Astrocyte (in vitro differentiated cells and primary cell): ENCODE measurements at regions not wholly inside any gene's neighbourhood (a gene's known extent, or its start where the extent isn't known, plus 50 kb on each side); places are given as distances from the start of the nearest gene placed in this dataset.

ENCODE experiments used
- DNase-seq: peaks from one replicate; pipeline ENCODE4 v3.0.0-alpha.2; 2010; ENCODE audit warnings: low read depth
- FAIRE-seq: peaks from 2 replicates; lab custom pipeline; 2011; peaks lifted over from hg19 to GRCh38; lab: Jason Lieb, UNC
- H2AFZ ChIP-seq: 2 replicates; pipeline ENCODE4 v1.6.0; 2012; ENCODE audit warnings: low read depth, low read length, inconsistent platforms
- H3K27ac ChIP-seq: 2 replicates; pipeline ENCODE4 v1.5.1; 2011; ENCODE audit warnings: low read depth, low read length, inconsistent platforms
- H3K27me3 ChIP-seq: 2 replicates; pipeline ENCODE4 v1.6.0; 2011; ENCODE audit warnings: low read length, inconsistent platforms; ENCODE audit not compliant: insufficient read depth
- H3K36me3 ChIP-seq: 2 replicates; pipeline ENCODE4 v1.5.1; 2011; ENCODE audit warnings: low read length, inconsistent platforms; ENCODE audit not compliant: insufficient read depth
- H3K4me1 ChIP-seq: 2 replicates; pipeline ENCODE4 v1.5.1; 2011; ENCODE audit warnings: low read length, inconsistent platforms; ENCODE audit not compliant: insufficient read depth
- H3K4me2 ChIP-seq: 2 replicates; pipeline ENCODE4 v1.6.0; 2012; ENCODE audit warnings: low read length, inconsistent platforms
- H3K4me3 ChIP-seq: 2 replicates; pipeline ENCODE4 v1.5.1; 2011; ENCODE audit warnings: low read depth, mild to moderate bottlenecking, low read length, inconsistent platforms; ENCODE audit not compliant: insufficient read depth
- H3K79me2 ChIP-seq: 2 replicates; pipeline ENCODE4 v1.6.0; 2012; ENCODE audit warnings: mild to moderate bottlenecking, low read length, inconsistent platforms; ENCODE audit not compliant: insufficient read depth
- H3K9ac ChIP-seq: 2 replicates; pipeline ENCODE4 v1.6.0; 2012; ENCODE audit warnings: mild to moderate bottlenecking, low read length, inconsistent platforms
- H3K9me3 ChIP-seq: 2 replicates; pipeline ENCODE4 v1.5.1; 2012; ENCODE audit warnings: low read depth, mild to moderate bottlenecking, low read length, inconsistent platforms; ENCODE audit not compliant: insufficient read depth
- H4K20me1 ChIP-seq: 2 replicates; pipeline ENCODE4 v1.6.0; 2012; ENCODE audit warnings: low read length, inconsistent platforms; ENCODE audit not compliant: insufficient read depth
- H3K27ac Mint-ChIP-seq: one replicate; pipeline ENCODE4 v1.8.0; 2021; ENCODE audit warnings: mild to moderate bottlenecking, mixed read lengths; ENCODE audit not compliant: unreplicated experiment
- H3K27me3 Mint-ChIP-seq: one replicate; pipeline ENCODE4 v1.8.0; 2021; ENCODE audit warnings: low read depth, mixed read lengths; ENCODE audit not compliant: unreplicated experiment
- H3K36me3 Mint-ChIP-seq: one replicate; pipeline ENCODE4 v1.8.0; 2021; ENCODE audit warnings: low read depth, mixed read lengths; ENCODE audit not compliant: unreplicated experiment
- H3K4me1 Mint-ChIP-seq: one replicate; pipeline ENCODE4 v1.8.0; 2021; ENCODE audit warnings: low read depth, mixed read lengths; ENCODE audit not compliant: unreplicated experiment
- H3K4me3 Mint-ChIP-seq: one replicate; pipeline ENCODE4 v1.8.0; 2021; ENCODE audit warnings: mild to moderate bottlenecking, moderate library complexity, mixed read lengths; ENCODE audit not compliant: unreplicated experiment
- H3K9me3 Mint-ChIP-seq: one replicate; pipeline ENCODE4 v1.8.0; 2021; ENCODE audit warnings: mild to moderate bottlenecking, mixed read lengths; ENCODE audit not compliant: unreplicated experiment
- EZH2 ChIP-seq: IDR thresholded peaks from 2 replicates; pipeline ENCODE4 v1.6.1; 2012; ENCODE audit warnings: mild to moderate bottlenecking, low read length, inconsistent platforms; ENCODE audit not compliant: insufficient read depth
- TF ChIP-seq, protein P1 (sequence below): IDR thresholded peaks from 2 replicates; pipeline ENCODE4 v1.5.1; 2011; ENCODE audit warnings: low read depth, mild to moderate bottlenecking, inconsistent platforms, low read length, moderate library complexity; ENCODE audit not compliant: insufficient read depth

DNA sequence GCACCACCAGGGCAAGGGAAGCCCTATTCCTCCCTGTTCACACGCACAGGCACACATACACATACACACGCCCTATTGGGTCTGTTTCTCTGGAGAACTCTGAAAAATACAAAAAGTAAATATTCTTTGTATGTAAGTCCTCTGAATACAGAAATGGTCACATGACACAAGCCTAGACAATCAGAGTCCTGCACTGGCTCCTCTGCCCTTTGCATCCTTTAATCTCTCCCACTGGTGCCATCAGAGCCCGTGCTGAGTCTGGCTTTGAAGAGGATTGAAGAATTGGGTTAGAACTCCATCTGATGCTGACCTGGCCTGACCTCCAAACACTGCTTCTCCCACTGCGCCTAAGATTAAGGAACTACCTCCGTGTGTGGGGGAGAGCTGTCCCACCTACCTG is 273.2 kb upstream of the TBX3 start:
- peaks cover 3% of the 10 kb centered on the region for H3K27me3 Mint-ChIP-seq
- Histone ChIP-seq H3K9me3 (no peaks in the 10 kb centered on the region), H3K9ac (no peak overlapping the region), H3K27me3 (no peaks in the 10 kb centered on the region), H3K4me3 (no peak overlapping the region), H2AFZ (no peak overlapping the region), H3K27ac (no peak overlapping the region), H3K4me2 (no peak overlapping the region), H3K36me3 (no peaks in the 10 kb centered on the region), H3K4me1 (no peaks in the 10 kb centered on the region), H4K20me1 (no peaks in the 10 kb centered on the region), H3K79me2 (no peaks in the 10 kb centered on the region)
- H3K9me3 Mint-ChIP-seq: peaks cover 2% of the 10 kb centered on the region
- no peak for TF ChIP-seq EZH2
- TF ChIP-seq, protein P1, sequence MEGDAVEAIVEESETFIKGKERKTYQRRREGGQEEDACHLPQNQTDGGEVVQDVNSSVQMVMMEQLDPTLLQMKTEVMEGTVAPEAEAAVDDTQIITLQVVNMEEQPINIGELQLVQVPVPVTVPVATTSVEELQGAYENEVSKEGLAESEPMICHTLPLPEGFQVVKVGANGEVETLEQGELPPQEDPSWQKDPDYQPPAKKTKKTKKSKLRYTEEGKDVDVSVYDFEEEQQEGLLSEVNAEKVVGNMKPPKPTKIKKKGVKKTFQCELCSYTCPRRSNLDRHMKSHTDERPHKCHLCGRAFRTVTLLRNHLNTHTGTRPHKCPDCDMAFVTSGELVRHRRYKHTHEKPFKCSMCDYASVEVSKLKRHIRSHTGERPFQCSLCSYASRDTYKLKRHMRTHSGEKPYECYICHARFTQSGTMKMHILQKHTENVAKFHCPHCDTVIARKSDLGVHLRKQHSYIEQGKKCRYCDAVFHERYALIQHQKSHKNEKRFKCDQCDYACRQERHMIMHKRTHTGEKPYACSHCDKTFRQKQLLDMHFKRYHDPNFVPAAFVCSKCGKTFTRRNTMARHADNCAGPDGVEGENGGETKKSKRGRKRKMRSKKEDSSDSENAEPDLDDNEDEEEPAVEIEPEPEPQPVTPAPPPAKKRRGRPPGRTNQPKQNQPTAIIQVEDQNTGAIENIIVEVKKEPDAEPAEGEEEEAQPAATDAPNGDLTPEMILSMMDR: no peak
- H3K4me1 Mint-ChIP-seq: no peaks in the 10 kb centered on the region
- H3K4me3 Mint-ChIP-seq: no peak overlapping the region
- no peaks in the 10 kb centered on the region for H3K36me3 Mint-ChIP-seq
- H3K27ac Mint-ChIP-seq: no peak overlapping the region
- no peak for DNase-seq
- no peak for FAIRE-seq

DNA sequence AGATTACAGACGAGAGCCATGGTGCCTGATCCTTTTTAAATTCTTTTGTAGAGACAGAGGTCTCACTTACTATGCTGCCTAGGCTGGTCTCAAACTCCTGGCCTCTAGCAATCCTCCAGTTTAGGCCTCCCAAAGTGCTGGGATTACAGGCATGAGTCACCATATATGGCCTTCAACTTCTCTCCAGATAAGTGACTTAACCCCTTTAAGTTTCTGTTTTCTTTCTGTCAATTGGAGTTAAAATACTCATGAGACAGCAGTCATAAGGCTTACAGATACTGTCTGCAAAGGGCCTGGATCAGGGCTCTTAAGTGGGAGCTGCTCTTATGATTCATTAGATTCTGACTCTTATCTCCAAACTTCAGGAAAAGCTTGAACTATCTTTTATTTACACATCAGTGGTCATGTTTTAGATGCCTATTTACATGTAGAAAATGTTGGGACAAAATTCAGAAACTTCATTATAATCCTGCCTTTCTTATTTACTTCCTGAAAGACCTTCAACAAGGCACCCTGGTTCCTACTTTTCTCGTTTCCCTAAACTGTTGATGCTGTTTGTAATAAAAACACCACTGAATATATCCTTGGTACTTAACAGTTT is 271.5 kb upstream of the TBX3 start:
- no peaks in the 10 kb centered on the region for H3K9me3 ChIP-seq
- H3K4me2 ChIP-seq: no peak overlapping the region
- no peaks in the 10 kb centered on the region for H3K79me2 ChIP-seq
- H2AFZ ChIP-seq: no peak overlapping the region
- Mint-ChIP-seq H3K27ac (no peak overlapping the region), H3K4me3 (no peak overlapping the region), H3K27me3 (peaks cover 3% of the 10 kb centered on the region), H3K9me3 (peaks cover 2% of the 10 kb centered on the region), H3K4me1 (no peaks in the 10 kb centered on the region), H3K36me3 (no peaks in the 10 kb centered on the region)
- no peaks in the 10 kb centered on the region for H4K20me1 ChIP-seq
- no peak for TF ChIP-seq EZH2
- TF ChIP-seq, protein P1: no peak
- no peaks in the 10 kb centered on the region for H3K27me3 ChIP-seq
- H3K4me1 ChIP-seq: no peaks in the 10 kb centered on the region
- peak; percentile 15 for DNase-seq
- H3K36me3 ChIP-seq: no peaks in the 10 kb centered on the region
- FAIRE-seq: no peak
- H3K27ac ChIP-seq: no peak overlapping the region
- no peak overlapping the region for H3K4me3 ChIP-seq
- H3K9ac ChIP-seq: no peak overlapping the region

DNA sequence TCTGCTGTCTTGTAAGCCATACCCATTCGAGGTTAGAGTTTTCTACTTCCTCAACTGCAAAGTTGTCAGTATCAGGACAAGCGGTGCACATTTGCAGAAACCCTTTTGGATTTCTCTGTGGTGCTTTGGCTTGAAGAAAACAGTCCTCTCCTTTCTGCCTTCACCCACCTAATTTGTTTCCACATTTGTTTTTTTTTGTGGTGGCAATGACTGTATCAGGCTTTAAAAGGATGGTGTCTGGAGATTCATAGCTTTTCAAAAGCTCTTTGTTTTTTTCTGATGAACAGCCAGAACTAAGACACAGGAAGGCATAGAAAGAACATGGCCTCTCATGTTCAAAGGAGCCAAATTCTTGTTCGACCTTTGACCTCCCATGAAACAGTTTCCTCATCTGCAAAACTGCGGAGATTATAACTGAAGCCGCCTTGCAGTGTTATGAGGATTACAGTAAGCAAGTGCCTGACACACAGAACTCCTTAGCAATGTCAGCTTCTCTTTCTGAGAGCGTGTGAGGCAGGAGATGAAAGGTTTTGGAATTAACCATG is 270.6 kb upstream of the TBX3 start:
- DNase-seq (no peak), FAIRE-seq (no peak)
- no peak overlapping the region for H3K27ac ChIP-seq
- no peak overlapping the region for H3K9ac ChIP-seq
- no peaks in the 10 kb centered on the region for H3K36me3 ChIP-seq
- H3K27me3 ChIP-seq: no peaks in the 10 kb centered on the region
- Mint-ChIP-seq H3K4me1 (no peaks in the 10 kb centered on the region), H3K4me3 (no peak overlapping the region), H3K27me3 (peaks cover 2% of the 10 kb centered on the region), H3K36me3 (no peaks in the 10 kb centered on the region), H3K27ac (no peak overlapping the region), H3K9me3 (peaks cover 2% of the 10 kb centered on the region)
- H3K4me3 ChIP-seq: no peak overlapping the region
- no peaks in the 10 kb centered on the region for H3K79me2 ChIP-seq
- no peaks in the 10 kb centered on the region for H3K4me1 ChIP-seq
- H2AFZ ChIP-seq: no peak overlapping the region
- H3K4me2 ChIP-seq: no peak overlapping the region
- H3K9me3 ChIP-seq: no peaks in the 10 kb centered on the region
- TF ChIP-seq EZH2: no peak
- TF ChIP-seq, protein P1: no peak
- H4K20me1 ChIP-seq: no peaks in the 10 kb centered on the region
